ENCODE measurements at regions not wholly inside any gene's neighbourhood (a gene's known extent, or its start where the extent isn't known, plus 50 kb on each side); places are given as distances from the start of the nearest gene placed in this dataset.
"Not testable (repeated sequence)": the region's sequence is repeated elsewhere in the genome, so short reads cannot be mapped to it uniquely, and the experiment has no call there.

DNA sequence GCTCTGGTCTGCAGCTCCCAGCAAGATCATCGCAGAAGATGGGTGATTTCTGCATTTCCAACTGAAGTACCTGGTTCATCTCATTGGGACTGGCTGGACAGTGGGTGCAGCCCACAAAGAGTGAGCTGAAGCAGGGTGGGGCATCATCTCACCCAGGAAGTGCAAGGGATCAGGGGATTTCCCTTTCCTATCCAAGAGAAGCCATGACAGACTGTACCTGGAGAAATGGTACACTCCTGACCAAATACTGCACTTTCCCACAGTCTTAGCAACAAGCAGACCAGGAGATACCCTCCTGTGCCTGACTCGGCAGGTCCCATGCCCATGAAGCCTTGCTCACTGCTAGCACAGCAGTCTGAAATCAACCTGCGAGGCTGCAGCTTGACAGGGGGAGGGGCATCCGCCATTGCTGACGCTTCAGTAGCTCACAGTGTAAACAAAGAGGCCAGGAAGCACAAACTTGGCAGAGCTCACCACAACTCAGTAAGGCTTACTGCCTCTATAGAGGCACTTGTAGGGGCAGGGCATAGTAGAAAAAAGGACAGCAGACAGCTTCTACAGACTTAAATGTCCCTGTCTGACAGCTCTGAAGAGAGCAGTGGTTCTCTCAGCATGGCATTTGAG lies 60.5 kb downstream of the AREG start:
- H3K4me3 ChIP-seq (ENCODE audit: low read length) = not testable (repeated sequence)
- DNase-seq (ENCODE audit: low read depth) = peak; percentile 86

DNA sequence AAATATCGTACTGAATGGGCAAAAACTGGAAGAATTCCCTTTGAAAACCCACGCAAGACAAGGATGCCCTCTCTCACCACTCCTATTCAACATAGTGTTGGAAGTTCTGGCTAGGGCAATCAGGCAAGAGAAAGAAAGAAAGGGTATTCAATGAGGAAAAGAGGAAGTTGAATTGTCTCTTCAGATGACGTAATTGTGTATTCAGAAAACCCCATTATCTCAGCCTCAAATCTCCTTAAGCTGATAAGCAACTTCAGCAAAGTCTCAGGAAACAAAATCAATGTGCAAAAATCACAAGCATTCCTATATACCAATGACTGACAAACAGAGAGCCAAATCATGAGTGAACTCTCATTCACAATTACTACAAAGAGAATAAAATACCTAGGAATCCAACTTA lies 64.4 kb downstream of the AREG start:
- H3K4me3 ChIP-seq (ENCODE audit: low read length); DNase-seq (ENCODE audit: low read depth): not testable (repeated sequence)

DNA sequence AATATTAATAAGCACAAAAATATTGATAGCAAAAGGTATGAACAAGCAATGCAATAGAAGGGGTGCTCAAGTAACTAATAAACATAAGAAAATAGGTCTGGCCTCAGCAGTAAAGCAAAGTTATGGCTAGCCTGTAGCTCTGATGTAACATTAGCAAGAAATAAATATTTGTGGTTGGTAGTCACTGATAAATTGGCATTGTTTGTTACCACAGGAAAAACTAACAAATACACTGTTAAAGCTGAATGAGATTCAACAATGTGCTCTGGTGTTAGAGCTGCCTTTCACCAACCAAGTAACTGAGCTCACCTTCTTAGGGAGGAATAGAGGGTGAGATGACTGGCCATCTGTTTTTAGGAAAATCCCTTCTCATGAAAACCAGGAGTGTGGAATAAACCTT lies 71.4 kb downstream of the AREG start:
- TF ChIP-seq, protein P1, sequence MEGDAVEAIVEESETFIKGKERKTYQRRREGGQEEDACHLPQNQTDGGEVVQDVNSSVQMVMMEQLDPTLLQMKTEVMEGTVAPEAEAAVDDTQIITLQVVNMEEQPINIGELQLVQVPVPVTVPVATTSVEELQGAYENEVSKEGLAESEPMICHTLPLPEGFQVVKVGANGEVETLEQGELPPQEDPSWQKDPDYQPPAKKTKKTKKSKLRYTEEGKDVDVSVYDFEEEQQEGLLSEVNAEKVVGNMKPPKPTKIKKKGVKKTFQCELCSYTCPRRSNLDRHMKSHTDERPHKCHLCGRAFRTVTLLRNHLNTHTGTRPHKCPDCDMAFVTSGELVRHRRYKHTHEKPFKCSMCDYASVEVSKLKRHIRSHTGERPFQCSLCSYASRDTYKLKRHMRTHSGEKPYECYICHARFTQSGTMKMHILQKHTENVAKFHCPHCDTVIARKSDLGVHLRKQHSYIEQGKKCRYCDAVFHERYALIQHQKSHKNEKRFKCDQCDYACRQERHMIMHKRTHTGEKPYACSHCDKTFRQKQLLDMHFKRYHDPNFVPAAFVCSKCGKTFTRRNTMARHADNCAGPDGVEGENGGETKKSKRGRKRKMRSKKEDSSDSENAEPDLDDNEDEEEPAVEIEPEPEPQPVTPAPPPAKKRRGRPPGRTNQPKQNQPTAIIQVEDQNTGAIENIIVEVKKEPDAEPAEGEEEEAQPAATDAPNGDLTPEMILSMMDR (IDR thresholded peaks at IDR 0.05; ENCODE audit: insufficient read depth, low read depth, low read length, missing control alignments) = no peak
- H3K4me3 ChIP-seq (ENCODE audit: low read length) = no peak overlapping the region
- peak; percentile 43 for DNase-seq (ENCODE audit: low read depth)

DNA sequence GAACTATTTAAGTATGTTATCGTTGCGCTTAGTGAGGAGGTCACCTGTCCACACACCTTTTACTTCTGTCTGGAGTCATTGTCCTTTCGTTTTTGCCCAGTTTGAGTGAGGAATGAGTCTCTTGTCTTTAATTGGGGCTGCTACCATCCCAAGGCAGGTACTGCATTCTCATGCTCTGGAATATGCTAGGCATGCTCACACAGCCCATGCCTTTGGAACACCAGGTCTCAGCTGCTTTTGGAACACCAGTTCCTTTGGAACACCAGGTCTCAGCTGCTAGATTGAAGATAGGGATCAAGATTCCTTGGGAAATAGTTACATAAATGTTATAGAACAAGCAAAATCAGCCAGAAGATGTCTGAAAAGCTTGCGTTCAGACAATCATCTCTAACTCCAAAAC lies 73.1 kb downstream of the AREG start:
- H3K4me3 ChIP-seq (ENCODE audit: low read length) = no peak overlapping the region
- TF ChIP-seq, protein P1 (IDR thresholded peaks at IDR 0.05; ENCODE audit: insufficient read depth, low read depth, low read length, missing control alignments) = no peak
- DNase-seq (ENCODE audit: low read depth) = no peak

DNA sequence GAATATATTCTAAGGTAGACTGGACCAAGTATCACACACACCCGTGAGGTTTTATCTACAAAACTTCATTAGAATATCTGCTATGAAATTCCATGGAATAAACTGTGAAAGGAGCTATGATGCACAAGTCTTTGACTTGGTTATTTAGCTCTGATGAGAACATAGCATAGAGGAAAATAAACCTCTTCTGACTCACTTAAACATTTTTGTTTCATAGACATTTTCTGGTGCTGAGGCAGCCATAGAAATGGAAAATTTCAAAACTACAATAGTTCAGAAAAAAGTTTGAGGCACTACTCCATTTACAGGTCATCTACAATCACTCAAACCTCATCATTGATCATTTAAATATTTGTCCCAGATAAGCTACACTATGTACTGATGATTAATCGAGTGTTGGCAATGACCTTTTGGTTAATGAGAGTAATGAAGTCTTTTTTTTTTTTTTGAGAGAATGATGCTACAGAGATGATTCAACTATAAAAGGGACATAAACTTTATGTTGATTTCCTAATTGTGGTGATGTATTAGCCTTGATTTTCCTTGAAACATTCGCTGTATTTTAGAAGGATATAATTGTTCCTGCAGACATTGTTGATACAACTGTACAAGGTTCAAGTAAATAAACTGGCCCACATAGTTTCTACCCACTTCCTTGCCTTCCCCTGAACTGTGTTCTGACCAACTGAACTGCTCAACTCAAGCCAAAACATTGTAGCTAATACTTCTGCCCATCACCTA lies 77.5 kb downstream of the AREG start:
- no peak for DNase-seq (ENCODE audit: low read depth)
- no peak overlapping the region for H3K4me3 ChIP-seq (ENCODE audit: low read length)
- TF ChIP-seq, protein P1 (IDR thresholded peaks at IDR 0.05; ENCODE audit: insufficient read depth, low read depth, low read length, missing control alignments) = no peak

DNA sequence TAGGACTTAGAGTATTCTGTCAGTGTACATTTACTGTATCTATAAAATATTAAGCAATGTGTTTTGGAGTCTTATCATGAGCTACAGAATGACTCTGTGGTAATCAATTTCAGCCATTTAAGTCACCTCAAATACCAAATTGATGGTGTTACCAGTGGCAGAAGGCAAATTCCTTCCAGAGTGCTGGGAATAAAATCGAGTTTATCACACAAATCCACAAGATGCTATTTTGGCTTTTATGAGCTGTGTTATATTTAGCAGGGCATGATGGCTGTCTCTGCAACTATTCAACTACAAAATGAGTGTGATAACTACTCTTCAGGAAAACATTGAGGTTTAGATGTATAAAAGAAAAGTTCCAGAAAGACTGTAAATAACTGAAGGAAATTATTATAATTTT lies 78.2 kb downstream of the AREG start:
- no peak for DNase-seq (ENCODE audit: low read depth)
- H3K4me3 ChIP-seq (ENCODE audit: low read length) = no peak overlapping the region
- TF ChIP-seq, protein P1 (IDR thresholded peaks at IDR 0.05; ENCODE audit: insufficient read depth, low read depth, low read length, missing control alignments) = no peak

DNA sequence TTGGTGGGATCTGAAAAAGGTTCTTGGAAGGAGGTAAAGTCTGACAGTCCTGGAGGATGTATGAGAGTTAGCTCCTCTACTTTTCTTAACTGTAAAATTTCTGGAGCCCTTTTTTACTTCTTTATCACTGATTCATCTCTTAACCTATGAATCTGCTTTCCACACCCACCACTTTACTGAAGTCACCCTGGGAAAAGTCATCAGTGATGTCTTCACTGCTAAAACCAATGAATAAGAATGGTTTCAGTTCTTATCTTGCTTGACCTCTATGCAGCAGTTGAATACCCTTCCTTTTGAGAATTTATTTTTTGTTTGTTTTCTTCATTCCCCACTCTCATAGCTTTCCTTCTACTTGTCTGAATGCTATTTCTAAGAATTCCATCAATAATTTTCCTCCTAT lies 80.0 kb downstream of the AREG start:
- H3K4me3 ChIP-seq (ENCODE audit: low read length) = no peak overlapping the region
- DNase-seq (ENCODE audit: low read depth) = no peak
- TF ChIP-seq, protein P1 (IDR thresholded peaks at IDR 0.05; ENCODE audit: insufficient read depth, low read depth, low read length, missing control alignments) = no peak

DNA sequence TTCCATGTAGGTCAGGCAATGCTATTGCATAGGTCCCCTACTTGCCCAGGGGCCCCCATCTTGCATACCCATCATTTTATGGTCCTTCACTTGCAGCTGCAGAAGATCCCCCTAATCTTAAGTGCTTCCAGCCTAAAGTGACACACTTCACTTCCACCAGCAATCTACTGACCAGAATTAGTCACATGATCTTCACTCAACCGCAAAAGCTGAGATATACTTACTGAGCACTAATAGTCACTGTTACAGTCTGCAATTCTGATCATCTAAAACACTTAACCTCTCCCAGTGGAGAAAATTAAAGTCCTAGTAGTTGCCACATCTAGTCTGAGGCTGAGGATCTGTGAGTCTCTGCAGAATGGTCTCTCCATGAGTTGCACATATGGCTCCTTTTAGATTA lies 82.1 kb downstream of the AREG start:
- TF ChIP-seq, protein P1 (IDR thresholded peaks at IDR 0.05; ENCODE audit: insufficient read depth, low read depth, low read length, missing control alignments) = no peak
- DNase-seq (ENCODE audit: low read depth) = no peak
- H3K4me3 ChIP-seq (ENCODE audit: low read length) = no peak overlapping the region

Measured in epithelial cell of esophagus (primary cell).